ENCODE measurements at regions not wholly inside any gene's neighbourhood (a gene's known extent, or its start where the extent isn't known, plus 50 kb on each side); places are given as distances from the start of the nearest gene placed in this dataset.

- no peak for TF ChIP-seq CTCF (IDR thresholded peaks at IDR 0.05; ENCODE audit: insufficient read depth, low read length, poor library complexity, severe bottlenecking)
- no peak for TF ChIP-seq EZH2phosphoT487 (conservative IDR thresholded peaks at IDR 0.05; ENCODE audit: low read length)
Observed at GRCh38 chr1:23611601-23612327, 52.5 kb upstream of the ID3 start.

All from SU-DHL-6 (cell line).